ENCODE measurements at regions not wholly inside any gene's neighbourhood (a gene's known extent, or its start where the extent isn't known, plus 50 kb on each side); places are given as distances from the start of the nearest gene placed in this dataset.

DNA sequence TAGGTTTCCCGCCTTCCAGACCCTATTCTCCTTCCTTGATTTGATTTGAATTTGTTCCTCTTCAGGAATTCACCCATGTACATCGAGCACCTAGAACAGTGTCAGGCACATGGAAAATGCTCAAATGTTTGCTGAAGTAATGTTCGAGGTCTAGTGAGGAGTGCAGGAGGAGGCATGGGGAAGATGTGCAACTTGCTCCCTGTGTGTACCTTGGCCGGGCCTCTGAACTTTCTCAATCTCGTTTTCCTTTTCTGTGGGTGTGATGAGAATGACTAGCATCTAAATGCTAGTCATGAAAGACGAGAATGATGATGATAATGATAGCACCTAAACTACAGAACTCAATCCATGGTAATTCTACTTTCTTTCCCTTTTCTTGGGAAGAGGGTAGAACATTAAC, 279.1 kb upstream of the PLET1 start:
- DNase-seq (ENCODE audit: low read depth) = no peak

DNA sequence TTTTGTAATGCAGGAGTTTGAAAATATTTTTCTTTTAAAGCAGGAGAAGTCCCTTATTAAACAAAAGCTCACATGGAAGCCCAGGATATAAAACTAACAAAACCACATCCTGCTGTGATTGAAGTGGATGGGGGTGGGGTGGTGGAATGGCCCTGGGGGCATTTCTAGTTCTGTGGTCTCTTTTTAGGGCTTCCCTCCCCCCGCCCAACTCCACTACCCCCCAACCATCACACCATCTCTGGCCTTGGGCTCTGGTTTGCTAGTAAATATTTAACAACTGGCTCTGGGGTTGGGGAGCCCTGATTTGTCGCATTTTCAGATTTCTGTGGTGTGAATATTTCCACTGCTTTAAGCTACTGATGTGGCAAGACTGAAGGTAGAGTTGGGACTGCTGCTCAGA, 279.6 kb upstream of the PLET1 start:
- no peak for DNase-seq (ENCODE audit: low read depth)

DNA sequence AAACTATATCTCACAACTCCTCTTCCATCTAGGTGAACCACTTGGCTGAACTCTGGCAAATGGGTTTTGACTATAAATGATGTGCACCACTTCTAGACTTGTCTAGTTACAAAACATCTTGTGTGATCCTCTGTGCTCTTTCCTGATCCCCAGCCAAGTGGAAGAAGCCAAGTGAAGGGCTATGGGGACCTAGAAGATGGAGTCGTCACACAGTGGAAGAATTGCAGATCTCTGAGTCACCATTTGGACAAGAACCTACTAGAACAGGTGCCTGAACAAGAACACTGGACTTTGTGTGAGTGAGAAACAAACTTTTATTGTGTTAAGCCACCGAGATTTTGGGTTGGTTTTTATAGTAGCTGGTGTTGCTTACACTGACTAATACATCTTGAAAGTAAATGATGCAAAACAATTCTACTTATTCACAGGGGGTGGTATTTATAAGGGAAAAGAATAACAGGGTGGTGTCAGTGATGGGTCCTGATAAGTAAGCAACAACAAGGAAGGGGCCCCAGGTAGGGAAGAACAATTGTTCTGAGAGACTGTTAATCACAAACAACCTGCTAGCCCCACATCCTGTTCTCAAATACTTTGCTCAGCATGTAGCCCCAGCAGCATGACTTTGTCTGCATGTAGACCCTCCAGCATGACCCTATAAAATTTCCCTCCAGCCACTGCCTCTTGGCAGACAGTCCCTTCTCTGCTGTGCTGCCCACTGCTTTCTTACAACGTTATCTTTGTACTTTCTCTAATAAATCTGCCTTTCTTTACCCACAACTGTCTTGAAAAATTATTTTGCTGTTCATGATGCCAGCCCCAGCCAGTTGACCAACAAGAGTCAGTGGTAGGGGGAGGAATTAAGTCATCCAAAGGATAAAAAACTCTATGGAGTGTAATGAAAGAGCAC, 280.7 kb upstream of the PLET1 start:
- DNase-seq (ENCODE audit: low read depth) = no peak

DNA sequence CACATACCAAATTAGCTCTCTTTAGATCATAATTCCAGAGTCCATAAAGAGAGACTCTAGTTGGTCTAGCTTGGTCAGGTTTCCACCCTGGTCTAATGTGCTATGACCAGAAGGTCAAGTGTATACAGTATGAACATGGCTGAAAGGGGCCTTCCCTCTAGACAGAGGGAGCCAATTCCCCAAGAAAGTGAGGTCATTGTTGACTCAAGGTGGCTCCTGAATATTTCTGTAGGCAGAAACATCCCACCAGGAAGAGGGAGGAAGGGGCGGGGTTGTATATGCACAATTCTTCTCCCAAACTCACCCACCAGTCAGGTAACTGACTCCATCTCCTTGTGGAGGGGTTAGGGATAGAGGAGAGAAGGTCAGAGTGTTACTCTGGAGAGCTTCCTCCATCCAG, 281.8 kb upstream of the PLET1 start:
- DNase-seq (ENCODE audit: low read depth) = no peak

DNA sequence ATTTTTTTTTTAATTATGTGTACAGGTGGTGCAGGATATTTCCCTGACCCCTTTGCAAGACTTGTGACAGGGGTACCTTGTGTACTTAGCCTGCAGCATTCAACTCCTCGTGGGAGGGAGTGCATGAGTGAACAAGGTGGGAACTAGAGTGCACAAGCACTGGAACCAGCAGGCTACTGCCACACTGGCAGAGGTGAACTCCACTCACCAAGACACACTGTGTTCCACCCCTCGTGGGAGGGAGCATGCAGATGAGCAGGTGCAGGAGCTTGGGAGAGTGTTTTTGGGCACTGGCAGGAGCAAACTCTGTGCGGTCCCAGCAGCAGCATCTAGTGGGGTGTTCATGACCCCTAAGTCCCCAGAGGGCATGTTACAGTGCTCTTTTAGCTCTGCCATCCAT, 282.7 kb upstream of the PLET1 start:
- DNase-seq (ENCODE audit: low read depth) = no peak

DNA sequence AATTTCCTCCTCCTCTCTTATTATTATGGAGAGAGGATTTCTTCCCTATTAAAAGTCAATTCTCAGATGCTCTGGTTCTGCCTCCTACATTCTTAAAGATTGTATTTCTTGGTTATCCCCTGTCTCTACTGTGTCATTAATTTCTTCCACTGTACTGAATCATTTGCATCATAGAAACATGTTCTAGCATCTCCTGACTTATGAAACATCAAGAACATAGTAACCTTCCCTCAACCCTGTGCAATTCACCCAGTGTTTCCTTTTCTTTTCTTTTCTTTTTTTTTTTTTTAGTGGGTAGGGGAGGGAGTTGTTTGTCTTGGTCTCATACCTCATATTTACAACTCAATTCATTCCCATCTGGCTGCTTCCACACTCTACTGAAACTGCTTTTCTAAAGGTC, 288.0 kb upstream of the PLET1 start:
- no peak for DNase-seq (ENCODE audit: low read depth)

DNA sequence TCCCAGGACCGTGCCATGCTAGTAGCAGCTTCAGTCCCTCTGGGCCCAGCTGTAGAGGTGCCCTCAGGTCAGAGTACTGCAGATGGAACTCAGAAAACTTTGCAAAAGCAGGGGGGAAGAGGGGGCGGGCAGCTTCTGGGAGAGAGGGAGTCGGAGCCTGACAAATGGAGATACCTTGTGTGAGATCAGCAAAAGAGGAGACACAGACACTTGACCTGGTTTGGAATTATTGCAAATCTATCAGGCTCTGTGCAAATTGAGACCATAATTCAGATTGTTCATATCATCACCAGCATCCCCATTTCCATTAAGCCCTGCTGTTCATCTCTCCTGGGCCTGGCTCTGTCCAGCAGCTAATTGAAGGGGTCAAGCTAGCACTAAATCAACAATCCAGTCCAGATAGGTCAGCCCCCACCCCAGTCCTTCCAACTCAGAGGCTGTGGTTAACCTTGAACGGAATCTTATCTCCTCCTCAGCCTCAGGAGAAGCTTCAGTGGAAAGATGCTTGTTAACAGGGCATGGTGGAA, 292.6 kb upstream of the PLET1 start:
- no peak for DNase-seq (ENCODE audit: low read depth)

DNA sequence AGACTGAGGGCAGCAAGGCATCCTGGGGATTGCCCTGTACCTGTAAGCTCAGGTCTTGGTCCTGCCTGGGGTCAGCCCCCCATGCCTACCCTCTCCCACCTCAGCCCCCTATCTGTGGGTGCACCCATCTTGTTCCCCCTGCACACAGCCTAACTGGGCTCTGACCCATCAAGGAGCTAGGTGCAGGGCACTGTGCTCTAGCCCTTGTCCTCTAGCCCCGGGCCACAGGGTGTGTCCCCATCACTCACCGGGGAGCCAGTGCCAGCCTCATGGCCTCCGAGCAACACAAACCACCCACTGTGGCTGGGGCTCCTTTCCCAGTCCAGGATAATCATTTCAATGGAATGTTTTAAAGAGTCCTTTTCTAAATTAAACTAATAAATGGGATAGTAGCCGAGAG, 293.9 kb upstream of the PLET1 start:
- DNase-seq (ENCODE audit: low read depth) = no peak

DNA sequence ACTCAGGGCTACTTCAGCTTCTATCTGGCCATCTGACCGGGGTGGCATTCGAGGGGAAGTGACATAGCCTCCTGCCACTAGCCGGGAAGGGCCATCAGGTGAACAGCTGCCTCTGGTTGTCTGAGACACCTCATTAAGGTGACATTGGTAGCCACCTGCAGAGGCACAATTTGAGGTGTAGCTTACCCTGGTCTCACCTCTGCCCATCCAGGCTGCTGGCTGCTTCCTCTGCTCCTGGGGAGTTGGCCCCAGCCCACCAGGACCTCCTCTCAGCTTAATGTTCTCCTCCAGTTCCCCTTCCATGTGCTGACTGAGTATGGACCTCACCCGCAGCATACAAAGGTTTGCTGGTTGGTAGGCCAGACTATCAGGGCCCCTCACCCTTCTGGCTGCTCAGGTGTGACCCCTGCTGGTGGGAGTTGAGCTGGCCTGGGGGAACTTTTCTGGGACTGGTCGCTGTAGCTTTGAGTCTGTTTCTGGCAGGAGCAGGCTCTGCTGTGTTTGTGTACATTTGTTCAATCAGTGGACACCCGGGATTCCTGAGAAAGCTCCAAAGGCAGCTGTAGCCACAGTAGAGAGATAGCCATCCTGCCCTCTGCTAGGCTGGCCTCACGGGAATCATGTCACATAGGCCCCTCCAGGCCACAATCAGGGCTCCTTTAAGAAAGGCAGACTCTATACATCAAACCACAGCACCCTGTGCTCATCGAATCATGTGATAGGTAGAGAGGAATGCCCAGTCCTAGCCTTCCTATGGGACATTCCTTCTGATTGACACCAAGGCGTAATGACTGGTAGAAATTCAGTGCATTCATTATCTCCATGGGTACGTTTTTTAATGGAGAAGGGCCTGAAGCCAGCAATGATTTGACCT, 295.1 kb upstream of the PLET1 start:
- DNase-seq (ENCODE audit: low read depth) = no peak

DNA sequence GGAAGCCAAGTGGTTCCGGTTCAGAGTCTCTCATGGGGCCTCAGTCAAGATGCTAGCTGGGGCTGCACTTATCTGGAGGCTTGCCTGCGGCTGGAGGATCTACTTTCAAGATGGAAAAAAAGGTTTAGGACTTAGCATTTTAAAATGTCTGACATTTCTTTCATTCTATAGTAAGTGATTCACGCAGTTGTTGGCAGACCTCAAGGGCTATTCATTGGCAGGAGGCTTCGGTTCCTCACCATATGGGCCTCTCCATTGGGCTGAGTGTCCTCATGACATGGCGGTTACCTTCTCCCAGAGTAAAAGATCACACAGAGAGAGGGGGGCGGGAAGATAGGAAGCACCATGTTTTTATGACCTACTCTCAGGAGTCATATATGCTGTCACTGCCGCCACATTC, 298.0 kb upstream of the PLET1 start:
- DNase-seq (ENCODE audit: low read depth) = peak; percentile 51

DNA sequence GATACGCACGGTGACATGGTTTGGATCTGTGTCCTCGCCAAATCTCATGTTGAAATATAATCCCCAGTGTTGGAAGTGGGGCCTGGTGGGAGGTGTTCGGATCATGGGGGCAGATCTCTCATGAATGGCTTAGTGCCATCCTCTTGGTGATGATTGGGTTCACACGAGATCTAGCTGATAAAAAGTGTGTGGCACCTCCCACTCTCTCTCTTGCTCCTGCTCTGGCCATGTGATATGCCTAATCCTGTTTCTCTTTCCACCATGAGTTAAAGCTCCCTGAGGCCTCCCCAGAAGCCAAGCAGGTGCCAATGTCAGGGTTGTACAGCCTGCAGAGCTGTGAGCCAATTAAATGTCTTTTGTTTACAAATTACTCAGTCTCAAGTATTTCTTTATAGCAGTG, 303.1 kb upstream of the PLET1 start:
- DNase-seq (ENCODE audit: low read depth) = no peak

DNA sequence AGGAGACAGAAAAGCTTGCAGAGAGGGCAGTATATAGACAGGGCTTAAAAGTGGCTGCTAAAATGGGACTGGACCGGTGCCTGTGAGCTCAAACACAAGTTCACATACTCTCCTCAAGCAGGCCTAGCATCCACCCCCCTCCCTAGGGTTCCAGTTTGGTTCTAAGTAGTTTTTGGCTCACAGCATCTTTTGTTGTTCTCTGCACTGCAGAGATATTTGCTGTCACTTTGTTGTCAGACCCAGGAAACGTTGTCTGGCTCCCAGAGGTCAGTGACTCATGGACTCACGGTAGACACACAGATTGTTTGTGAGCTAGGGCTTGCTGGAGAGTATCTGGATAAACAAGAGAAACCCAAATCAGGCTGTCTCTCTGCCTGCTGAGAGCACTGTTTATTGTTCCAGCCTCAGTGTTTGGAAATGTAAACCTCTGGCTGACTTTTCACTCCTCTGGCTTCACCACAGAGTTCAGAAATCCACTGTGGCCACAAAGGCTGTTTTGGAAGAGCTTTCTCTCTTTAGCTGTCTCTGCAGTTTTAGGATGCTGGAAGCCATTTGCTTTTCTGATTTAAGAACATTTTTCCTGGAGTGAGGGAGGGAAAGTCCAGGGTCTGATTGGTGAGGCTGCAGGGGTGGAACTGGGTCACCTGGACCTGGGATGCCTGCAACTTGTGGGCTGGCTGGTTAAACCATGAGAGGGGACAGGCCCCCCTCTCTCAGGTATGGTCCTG, 303.7 kb upstream of the PLET1 start:
- no peak for DNase-seq (ENCODE audit: low read depth)

DNA sequence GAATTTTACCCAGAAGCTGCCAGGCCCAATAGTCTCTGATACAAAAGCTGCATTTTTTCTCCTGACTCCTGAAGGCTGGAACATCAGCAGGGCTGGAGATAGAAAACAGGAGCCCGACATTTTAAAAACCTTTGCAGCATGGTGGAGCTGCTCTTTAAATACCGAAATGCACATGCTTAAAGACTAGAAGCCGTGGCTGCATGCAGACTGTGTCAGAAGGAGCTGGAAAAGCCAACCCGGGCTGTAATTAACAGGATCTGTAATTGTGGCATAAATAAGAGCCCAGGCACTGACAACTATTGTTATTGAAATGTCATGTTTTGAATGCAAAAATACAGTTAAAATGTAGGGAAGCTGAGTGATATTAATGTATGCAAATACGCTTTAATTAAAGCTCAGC, 304.9 kb upstream of the PLET1 start:
- DNase-seq (ENCODE audit: low read depth) = no peak

DNA sequence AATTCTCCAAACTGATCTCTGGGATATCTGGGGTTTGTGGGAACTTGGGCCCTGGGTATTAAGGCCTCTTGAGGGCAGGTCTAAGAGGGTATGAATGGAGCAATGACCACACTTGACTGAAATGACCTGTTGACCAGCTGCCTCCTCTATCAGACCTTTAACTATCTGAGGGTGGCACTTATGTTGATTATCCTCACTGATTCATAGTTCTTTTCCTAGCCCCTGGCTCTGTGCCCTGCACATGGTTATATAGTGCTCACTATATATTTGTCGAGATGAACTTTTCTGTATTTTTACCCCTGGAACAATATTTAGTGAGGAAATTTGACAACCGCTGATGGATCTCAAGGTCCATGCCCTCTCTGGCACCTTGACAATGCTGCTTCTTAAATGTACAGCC, 305.5 kb upstream of the PLET1 start:
- DNase-seq (ENCODE audit: low read depth) = no peak

DNA sequence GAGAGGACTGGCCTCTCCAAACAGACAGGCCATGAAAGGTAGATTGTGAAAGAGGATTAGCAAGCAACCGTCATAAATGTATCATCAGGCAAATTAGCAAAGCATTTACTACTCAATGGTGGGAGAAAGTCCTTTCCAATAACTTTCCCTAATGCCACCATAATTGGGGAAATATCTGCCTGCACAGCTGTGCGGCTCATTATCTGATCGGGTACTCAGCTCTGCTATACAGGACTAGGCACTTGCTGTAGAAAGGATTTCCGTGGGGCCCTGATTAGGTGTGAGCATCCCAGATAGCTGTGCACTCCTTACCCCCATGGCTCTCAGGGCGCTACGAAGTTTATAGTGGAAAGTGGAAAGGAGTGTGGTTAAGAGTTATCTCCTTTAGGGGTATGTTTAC, 309.7 kb upstream of the PLET1 start:
- no peak for DNase-seq (ENCODE audit: low read depth)

DNA sequence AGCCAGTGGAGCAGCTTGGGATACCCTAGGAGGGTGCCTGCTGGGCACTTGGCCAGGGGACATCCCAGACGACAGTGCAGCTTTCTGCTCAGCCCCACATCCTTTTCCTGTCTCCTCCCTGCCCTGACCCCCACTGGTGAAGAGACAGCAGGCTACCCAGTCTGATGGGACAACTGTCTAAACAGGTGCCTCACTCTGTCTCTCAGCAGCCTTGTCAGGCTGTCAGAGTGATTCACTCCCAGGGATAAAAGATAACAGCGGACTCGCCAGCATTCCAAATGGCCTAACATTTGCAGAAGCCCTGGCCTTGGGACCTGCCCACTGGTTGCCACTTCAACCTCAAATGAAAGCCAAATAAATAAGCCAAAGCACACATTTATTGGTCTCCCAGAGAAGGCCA, 318.6 kb upstream of the PLET1 start:
- no peak for DNase-seq (ENCODE audit: low read depth)

DNA sequence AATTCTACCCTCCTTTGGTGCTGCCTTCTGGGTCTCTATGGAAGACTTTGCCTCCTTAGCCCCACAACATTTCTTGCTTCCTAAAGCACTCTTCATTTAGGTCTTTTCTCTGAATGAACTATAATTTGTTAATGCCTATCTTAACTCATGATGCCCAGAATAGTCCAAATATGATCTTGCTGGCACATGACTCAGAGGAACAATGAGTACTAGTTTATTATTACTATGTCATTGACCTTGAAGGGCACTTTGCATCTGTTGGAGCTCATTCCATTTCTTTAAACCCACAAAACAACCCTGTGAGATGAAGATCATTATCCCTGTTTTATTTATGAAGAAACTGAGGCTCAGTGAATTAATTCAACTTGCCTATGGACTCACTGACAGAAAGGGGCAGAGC, 320.2 kb upstream of the PLET1 start:
- no peak for DNase-seq (ENCODE audit: low read depth)

DNA sequence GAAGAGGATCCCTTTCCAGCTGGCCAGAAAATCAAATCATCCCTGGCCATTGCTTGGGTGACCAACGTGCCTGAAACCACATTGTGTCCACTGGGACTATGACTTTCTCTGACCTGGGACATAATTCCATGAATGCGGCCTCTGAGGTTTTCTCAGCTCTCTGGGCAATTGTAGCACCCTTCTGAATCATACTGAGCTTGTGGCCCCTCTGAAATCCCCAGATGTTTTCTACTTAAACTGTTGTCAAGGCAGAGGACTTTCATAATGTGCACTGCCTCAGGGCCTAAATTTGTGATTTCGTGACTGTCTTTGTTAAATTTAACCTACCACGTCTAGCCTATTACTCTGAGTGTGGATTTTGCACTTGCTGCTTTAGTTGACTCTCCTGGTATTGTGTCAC, 321.1 kb upstream of the PLET1 start:
- no peak for DNase-seq (ENCODE audit: low read depth)

DNA sequence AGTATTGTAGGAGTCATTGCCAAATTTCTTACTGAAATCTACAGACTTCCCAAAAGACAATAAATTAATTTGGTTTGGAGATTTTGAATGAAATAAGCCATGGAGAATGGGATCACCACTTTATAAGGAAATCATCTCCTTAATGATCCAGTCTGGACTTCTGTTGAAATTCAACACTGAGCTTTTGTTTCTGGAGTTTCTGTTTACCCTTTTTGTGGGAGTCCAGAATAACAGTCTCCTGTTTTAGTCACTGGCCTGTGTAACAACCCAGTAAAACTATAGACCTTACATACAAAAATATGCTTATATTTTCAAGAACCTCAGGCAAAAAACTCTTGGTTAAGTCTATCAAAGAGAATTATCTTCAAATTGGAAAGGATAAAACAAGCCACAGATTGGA, 321.7 kb upstream of the PLET1 start:
- no peak for DNase-seq (ENCODE audit: low read depth)

DNA sequence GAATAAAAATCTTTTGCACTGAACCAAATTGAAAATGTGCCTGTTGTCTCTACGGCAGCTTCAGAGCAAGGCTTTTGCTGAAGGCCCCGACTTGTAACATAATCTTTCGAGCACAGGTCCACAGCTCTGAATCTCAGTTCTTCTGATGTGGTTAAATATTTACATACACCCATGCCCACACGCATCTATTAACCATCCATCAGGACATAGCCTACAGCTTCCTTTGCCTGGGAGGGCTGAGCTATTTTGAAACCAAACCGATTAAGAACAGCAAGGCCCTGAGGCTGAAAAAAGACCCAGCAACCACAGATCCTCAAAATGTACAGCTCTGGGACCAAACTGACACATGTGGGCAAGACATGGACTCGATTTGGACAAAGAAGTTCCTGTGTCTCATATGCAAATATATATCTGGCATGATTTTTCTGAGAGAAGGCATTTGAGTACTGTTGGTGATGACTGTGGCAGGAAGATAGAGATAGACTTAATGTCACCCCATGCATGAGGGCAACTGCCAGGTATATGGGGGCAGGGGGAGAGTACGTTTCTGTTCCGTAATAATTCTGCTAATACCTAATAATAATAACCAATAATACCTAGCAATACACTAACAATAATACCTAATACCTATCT, 322.7 kb upstream of the PLET1 start:
- no peak for DNase-seq (ENCODE audit: low read depth)

DNA sequence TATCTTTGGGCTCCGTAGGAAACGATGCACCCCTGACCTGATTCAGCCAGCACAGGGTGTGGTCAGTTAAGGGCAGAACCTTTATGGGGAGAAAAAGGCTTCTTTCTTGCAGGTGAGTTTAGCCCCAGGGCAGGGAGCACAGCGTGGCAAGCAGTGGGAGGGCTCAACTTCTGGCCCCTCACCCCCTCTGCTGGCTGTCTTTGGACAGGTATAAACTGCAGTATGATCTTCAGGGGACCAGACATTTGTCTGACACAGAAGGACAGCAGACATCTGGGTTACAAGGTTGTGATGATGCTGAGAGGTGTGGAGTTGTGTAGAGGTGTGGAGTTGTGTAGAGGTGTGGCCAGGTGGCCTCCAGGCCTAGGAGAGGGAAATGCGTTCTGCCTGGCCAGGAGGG, 324.0 kb upstream of the PLET1 start:
- DNase-seq (ENCODE audit: low read depth) = no peak

DNA sequence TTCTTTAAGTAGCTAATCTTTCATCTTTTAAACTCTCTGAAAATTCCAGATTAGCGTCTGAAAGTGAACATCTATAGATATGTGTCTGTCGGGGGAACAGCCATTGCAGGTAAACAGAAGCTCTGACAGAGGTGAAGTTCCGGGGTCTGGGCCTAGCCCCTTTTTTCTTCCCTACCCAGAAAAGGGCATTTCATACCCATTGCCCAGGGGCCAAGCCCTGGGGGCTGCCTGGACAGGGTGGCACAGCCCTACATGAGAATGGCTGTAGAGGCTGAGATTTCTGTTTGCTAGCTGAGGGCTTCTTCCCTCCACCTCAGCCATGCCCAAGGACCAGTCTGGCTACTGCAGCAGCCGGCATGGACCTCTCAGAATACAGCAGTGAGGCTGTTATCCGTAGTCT, 327.0 kb upstream of the PLET1 start:
- DNase-seq (ENCODE audit: low read depth) = no peak

All from HS-27A (cell line).